Motor neuron (in vitro differentiated cells): ENCODE measurements at regions not wholly inside any gene's neighbourhood (a gene's known extent, or its start where the extent isn't known, plus 50 kb on each side); places are given as distances from the start of the nearest gene placed in this dataset.

Experiments used
- ATAC-seq, 8 experiments: fragments of 200-7000 bp; cut with Tn5 transposase; replicated peaks in 6 of 8; 2 replicates each; pipeline ENCODE4 v1.8.0; 2021; ENCODE audit warnings: mild to moderate bottlenecking in 8 of 8, moderate library complexity in 8 of 8
- H3K27ac ChIP-seq, 2 donors: fragments of 250-450 bp; sonication (Bioruptor Pico); 2 replicates each; pipeline ENCODE4 v1.9.0; 2021; ENCODE audit warnings: antibody characterized with exemption in 2 of 2, mild to moderate bottlenecking in 2 of 2, moderate library complexity in 1 of 2
- H3K4me1 ChIP-seq, 2 donors: fragments of 250-450 bp; sonication (Bioruptor Pico); replicated peaks in 1 of 2; 2 replicates each; pipeline ENCODE4 v1.6.1; 2021; ENCODE audit warnings: antibody characterized with exemption in 2 of 2, mild to moderate bottlenecking in 2 of 2, moderate library complexity in 1 of 2
- H3K4me3 ChIP-seq, 5 donors: fragments of 250-450 bp; sonication (Bioruptor Pico); 2 replicates each; pipeline ENCODE4 v1.9.0; 2021; ENCODE audit warnings: antibody characterized with exemption in 5 of 5, mild to moderate bottlenecking in 5 of 5, moderate library complexity in 4 of 5
- WGBS, 10 experiments: fragments of 450-650 bp; shearing (Covaris generic); methylation state at CpG; one replicate each; pipeline ENCODE4 v1.0.0; 2022; 5-methylcytosine and 5-hydroxymethylcytosine counted together
- in situ Hi-C, 9 experiments: fragments of 400-800 bp; cut with MboI; loops; one replicate each; pipeline ENCODE4 v1.15.0; 2021; ENCODE audit warnings: low sequenced_read_pairs in 9 of 9, low pct_unique_long_range_greater_than_20kb in 2 of 9; ENCODE audit not compliant: unreplicated experiment in 9 of 9

GRCh38 chr13:94968757-94969086 lies 256.4 kb upstream of the SOX21 start:
- ATAC-seq, result peak in 2 of 8 experiments; percentile 18 to 25
- 0 to 40% (median 10%) methylated on average over 1 to 7 of the region's 7 CpGs; no CpG with 5 or more reads in 3 of the 10 experiments for WGBS, 10 experiments
- H3K4me3 ChIP-seq, result peak overlapping the region; percentile 20 to 45 (median 39)
- peak overlapping the region; percentile 25 to 82 for H3K27ac ChIP-seq
- peaks cover 24 to 33% of the 10 kb centered on the region in 2 donors for H3K4me1 ChIP-seq
- in situ Hi-C loops, result no loop called here

GRCh38 chr13:94968040-94968756 lies 255.9 kb upstream of the SOX21 start:
- in situ Hi-C loops, result no loop called here
- WGBS, 10 experiments, result 0 to 4% (median 2%) methylated on average over 4 to 11 of the region's 56 CpGs; no CpG with 5 or more reads in 7 of the 10 experiments
- peaks cover 19 to 27% of the 10 kb centered on the region in 2 donors for H3K4me1 ChIP-seq
- peak; percentile 54 to 79 (median 74) for ATAC-seq
- H3K4me3 ChIP-seq, result peak overlapping the region; percentile 20 to 45 (median 39)
- peak overlapping the region; percentile 25 to 82 for H3K27ac ChIP-seq

GRCh38 chr13:94967183-94968039 lies 255.1 kb upstream of the SOX21 start:
- H3K4me1 ChIP-seq, result peaks cover 16 to 25% of the 10 kb centered on the region in 2 donors
- 3 to 49% (median 13%) methylated on average over 6 to 21 of the region's 61 CpGs; no CpG with 5 or more reads in 1 of the 10 experiments for WGBS, 10 experiments
- peak overlapping the region; percentile 12 to 82 for H3K27ac ChIP-seq
- peak overlapping the region; percentile 20 to 45 (median 39) for H3K4me3 ChIP-seq
- in situ Hi-C loops, result no loop called here
- peak; percentile 60 to 77 (median 67) for ATAC-seq

DNA sequence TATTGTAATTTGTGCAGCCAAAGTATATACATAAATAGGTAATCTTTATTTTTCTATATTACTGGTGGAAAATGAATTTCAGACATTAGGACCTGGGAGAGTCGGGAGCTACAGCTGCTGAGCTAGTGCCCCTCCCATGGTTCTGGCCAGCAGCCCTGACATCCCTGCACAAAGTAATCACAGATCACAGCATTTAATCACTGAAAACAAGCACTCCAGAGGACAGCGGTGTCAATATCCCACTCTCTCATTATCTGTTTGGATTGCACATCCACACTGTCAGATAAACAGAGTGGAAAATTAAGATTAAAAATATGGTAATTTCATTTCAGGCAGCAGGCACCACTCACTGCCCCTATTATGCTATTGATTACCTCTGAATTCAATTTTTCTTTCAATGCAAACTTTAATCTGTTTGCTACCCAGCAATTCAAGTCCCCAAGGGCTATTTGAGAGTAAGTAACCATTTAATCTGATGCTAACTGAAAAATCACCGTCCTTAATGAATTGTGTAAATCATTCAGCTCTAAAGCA lies 254.1 kb upstream of the SOX21 start:
- in situ Hi-C loops, result no loop called here
- ATAC-seq, result peak in 6 of 8 experiments; percentile 33 to 82 (median 74)
- Histone ChIP-seq H3K4me1 (peaks cover 16 to 25% of the 10 kb centered on the region in 2 donors), H3K4me3 (no peak overlapping the region), H3K27ac (no peak overlapping the region)
- 0 to 20% (median 5%) methylated on average over 1 to 3 of the region's 3 CpGs; no CpG with 5 or more reads in 1 of the 10 experiments for WGBS, 10 experiments

DNA sequence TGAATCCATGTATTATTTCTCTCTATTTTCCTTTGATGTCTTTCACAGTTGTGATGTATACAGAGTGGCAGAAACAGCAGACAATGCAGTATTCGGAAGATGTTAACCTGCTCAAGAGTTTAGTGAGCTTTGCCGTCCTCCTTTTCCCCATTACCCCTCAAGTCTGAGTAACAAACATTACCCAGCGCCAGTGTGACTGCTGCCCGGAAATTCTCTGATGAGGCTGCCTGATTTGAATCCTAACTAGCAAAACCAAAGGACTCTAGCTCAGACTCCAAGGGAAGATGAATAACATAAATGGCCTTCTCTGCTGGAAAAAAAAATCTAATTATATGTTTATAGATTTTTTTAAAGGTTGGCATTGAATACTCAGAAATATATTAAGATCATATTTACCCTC lies 247.3 kb upstream of the SOX21 start:
- H3K4me1 ChIP-seq, result peaks cover 5 to 10% of the 10 kb centered on the region in 2 donors
- in situ Hi-C loops, result no loop called here
- H3K4me3 ChIP-seq, result no peak overlapping the region
- no peak overlapping the region for H3K27ac ChIP-seq
- WGBS, 10 experiments, result 5 to 92% (median 47%) methylated on average over 1 to 4 of the region's 4 CpGs; no CpG with 5 or more reads in 2 of the 10 experiments
- ATAC-seq, result peak in 1 of 8 experiments; percentile 15

DNA sequence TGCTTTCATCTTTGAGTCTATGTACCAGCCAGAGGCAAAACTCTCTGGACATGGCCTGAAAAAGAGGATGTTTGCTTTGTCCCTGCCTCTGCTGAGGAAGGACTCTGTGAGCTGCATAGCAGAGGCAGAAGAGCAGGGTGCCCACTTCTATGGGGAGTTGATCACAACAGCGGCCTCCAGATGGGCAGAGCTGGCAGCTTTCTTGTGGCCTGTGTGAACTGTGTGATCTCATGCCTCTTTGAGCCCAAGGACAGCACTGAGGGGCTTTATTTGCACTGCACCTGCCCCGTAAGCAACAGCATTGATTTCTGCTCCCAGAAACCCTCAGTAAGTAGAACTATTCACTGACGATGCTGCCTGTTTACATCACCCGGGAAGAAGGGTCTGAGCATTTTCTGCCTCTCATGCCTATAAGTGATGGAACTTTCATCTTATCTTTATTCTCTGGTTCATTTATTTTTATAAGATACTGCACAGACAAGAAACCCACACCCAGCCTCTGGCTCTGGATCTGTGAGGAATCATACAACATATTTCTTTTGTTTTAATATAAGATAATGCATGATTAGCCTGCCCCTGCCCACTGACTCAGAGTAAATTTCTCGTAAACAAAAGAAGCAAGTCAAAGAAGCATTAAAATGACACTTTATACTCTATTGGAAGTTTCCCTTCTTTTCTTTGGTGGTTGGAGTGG lies 244.2 kb upstream of the SOX21 start:
- Histone ChIP-seq H3K4me3 (no peak overlapping the region), H3K27ac (no peak overlapping the region), H3K4me1 (peaks cover 5 to 10% of the 10 kb centered on the region in 2 donors)
- in situ Hi-C loops, result no loop called here
- ATAC-seq, result peak in 4 of 8 experiments; percentile 26 to 67 (median 44)
- 10 to 100% (median 71%) methylated on average over 1 to 5 of the region's 5 CpGs; no CpG with 5 or more reads in 1 of the 10 experiments for WGBS, 10 experiments

GRCh38 chr13:94952787-94953186 lies 240.4 kb upstream of the SOX21 start:
- in situ Hi-C loops, result no loop called here
- peaks cover 4 to 13% of the 10 kb centered on the region in 2 donors for H3K4me1 ChIP-seq
- ATAC-seq, result no peak
- H3K27ac ChIP-seq, result no peak overlapping the region
- no peak overlapping the region for H3K4me3 ChIP-seq

DNA sequence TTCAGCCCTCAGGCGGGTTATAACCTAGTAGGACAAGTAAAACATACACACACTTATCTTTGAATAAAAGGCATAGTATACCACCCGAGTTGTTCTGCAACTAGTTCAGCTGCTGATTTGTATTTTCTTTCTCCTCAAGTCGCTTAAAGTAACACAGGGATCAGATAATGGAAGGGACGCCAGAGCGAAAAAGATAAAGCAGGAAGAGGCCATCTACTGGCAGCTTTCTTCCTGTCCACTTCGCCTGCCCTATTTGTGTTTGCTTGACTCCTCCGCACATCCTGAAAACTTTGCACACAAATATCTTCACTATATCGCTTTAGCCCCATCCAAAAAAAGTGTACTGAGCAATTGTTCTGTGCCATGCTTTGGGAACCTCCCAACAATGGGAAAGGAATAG lies 238.0 kb upstream of the SOX21 start:
- peaks cover 13 to 15% of the 10 kb centered on the region in 2 donors for H3K4me1 ChIP-seq
- ATAC-seq, result peak in 2 of 8 experiments; percentile 31 to 58
- WGBS, 10 experiments, result 20 to 77% (median 49%) methylated on average over 1 to 8 of the region's 8 CpGs; no CpG with 5 or more reads in 1 of the 10 experiments
- no peak overlapping the region for H3K4me3 ChIP-seq
- H3K27ac ChIP-seq, result no peak overlapping the region
- in situ Hi-C loops, result no loop called here

GRCh38 chr13:94947965-94948371 lies 235.6 kb upstream of the SOX21 start:
- H3K27ac ChIP-seq, result no peak overlapping the region
- peak in 6 of 8 experiments; percentile 32 to 94 (median 94) for ATAC-seq
- peaks cover 15 to 17% of the 10 kb centered on the region in 2 donors for H3K4me1 ChIP-seq
- in situ Hi-C loops, result loop anchor here in 1 of 9 experiments (25.0 kb wide), 1 partner anchor 236 kb away; the partner anchor contains the start of gene SOX21
- H3K4me3 ChIP-seq, result no peak overlapping the region
- 0 to 61% (median 17%) methylated on average over 1 to 7 of the region's 7 CpGs; no CpG with 5 or more reads in 1 of the 10 experiments for WGBS, 10 experiments

DNA sequence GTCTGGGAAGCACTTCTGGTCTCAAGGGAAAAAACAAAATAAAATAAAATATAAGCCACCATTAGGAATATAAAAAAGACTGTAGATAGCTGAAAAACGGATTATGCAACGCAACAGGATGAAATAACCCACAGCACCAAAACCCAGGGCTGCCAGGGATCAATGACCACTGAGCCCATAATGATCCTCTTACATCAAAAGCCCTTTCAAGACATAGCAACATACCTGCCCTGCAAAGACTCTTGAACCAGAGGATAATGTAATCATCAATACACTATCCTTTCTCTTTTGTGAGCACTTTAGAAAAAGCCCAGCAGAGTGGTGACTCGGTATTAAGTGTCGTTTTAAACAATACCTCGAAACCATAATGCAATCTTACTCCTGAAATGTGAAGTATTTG lies 235.0 kb upstream of the SOX21 start:
- Histone ChIP-seq H3K4me3 (no peak overlapping the region), H3K4me1 (peaks cover 15 to 17% of the 10 kb centered on the region in 2 donors), H3K27ac (no peak overlapping the region)
- 6 to 80% (median 44%) methylated on average over 1 to 5 of the region's 5 CpGs; no CpG with 5 or more reads in 2 of the 10 experiments for WGBS, 10 experiments
- ATAC-seq, result peak in 1 of 8 experiments; percentile 7
- in situ Hi-C loops, result loop anchor here in 1 of 9 experiments (25.0 kb wide), 1 partner anchor 235 kb away; the partner anchor contains the start of gene SOX21

- ATAC-seq, result peak in 2 of 8 experiments; percentile 17 to 60
- 0 to 100% (median 84%) methylated on average over 1 to 5 of the region's 5 CpGs; no CpG with 5 or more reads in 2 of the 10 experiments for WGBS, 10 experiments
- H3K27ac ChIP-seq, result no peak overlapping the region
- peaks cover 15 to 17% of the 10 kb centered on the region in 2 donors for H3K4me1 ChIP-seq
- in situ Hi-C loops, result loop anchor here in 1 of 9 experiments (25.0 kb wide), 1 partner anchor 234 kb away; the partner anchor contains the start of gene SOX21
- no peak overlapping the region for H3K4me3 ChIP-seq
Measured at GRCh38 chr13:94946039-94946438, 233.7 kb upstream of the SOX21 start.

DNA sequence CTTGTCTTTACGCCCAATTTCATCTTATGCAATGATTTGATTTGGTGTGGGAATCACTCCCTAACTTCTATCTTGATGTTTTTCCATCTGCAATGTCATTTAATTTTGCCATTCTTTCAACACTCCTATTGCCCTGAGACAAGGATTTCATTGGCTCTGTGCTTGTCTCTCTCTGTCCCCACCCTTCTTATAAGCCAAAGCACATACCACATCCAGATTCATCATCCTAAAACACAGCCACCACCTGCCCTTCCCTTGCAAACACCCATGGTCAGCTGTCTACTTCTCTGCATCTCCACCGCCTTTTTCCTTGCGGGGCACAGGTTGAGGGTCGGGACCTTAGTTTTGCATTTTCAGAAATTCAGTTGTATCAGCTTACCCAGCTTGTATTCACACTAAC lies 225.8 kb upstream of the SOX21 start:
- H3K27ac ChIP-seq, result no peak overlapping the region
- no peak overlapping the region for H3K4me3 ChIP-seq
- H3K4me1 ChIP-seq, result peaks cover 13 to 25% of the 10 kb centered on the region in 2 donors
- WGBS, 10 experiments, result 10 to 100% (median 69%) methylated on average over 1 to 4 of the region's 4 CpGs
- in situ Hi-C loops, result loop anchor here in 1 of 9 experiments (25.0 kb wide), 1 partner anchor 226 kb away; the partner anchor contains the start of gene SOX21
- peak in 2 of 8 experiments; percentile 45 to 96 for ATAC-seq
